GM18508 (cell line): ENCODE measurements at regions not wholly inside any gene's neighbourhood (a gene's known extent, or its start where the extent isn't known, plus 50 kb on each side); places are given as distances from the start of the nearest gene placed in this dataset.

Source experiments
- ATAC-seq: cut with Tn5 transposase; IDR thresholded peaks from one replicate; pipeline ENCODE4 v1.9.1; 2021; ENCODE audit warnings: moderate number of reproducible peaks; ENCODE audit not compliant: insufficient read depth, unreplicated experiment

DNA sequence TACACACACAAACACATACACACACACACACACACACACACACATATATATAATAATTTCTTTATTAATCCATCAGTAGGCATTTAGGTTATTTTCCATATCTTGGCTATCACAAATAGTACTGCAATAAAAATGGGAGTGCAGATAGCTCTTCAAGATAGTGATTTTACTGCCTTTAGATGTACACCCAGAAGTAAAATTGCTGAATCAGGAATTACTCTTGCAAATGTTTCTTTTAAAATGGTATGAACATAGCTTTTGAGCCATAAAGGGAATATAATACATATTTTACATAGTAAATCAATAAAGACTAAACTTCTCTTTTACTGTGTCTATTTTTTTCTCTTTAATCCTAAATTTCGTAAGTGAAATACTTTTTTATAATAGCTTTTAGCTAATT lies 1251.1 kb downstream of the ZPLD1 start:
- ATAC-seq: no peak

DNA sequence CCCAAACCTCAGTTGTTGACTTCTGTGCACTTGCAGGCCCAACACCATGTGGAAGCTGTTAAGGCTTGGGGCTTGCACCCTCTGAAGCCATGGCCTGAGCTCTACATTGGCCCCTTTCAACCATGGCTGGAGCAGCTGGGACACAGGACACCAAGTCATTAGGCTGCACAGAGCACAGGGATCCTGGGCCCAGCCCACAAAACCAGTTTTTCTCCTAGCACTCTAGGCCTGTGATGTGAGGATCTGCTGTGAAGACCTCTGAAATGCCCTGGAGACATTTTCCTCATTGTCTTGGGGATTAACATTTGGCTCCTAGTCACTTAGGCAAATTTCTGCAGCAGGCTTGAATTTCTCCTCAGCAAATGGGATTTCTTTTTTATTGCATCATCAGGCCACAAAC lies 1255.7 kb downstream of the ZPLD1 start:
- no peak for ATAC-seq

DNA sequence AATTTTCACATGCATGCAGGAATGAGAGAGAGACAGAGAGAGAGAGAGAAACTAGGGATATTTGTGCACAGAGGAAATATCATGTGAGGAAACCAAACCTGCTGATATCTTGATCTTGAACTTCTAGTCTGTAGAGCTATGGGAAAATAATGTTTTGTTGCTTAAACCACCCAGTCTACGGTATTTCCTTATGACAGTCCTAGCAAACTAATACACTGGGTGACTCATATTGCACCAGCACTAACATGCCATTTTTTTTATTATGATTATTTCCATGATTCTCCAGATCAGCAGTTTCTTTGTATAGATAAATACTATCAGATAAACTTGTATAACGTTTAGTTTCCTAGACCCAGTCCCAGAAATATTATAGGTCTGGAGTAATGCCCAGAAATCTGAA lies 1259.0 kb downstream of the ZPLD1 start:
- no peak for ATAC-seq

DNA sequence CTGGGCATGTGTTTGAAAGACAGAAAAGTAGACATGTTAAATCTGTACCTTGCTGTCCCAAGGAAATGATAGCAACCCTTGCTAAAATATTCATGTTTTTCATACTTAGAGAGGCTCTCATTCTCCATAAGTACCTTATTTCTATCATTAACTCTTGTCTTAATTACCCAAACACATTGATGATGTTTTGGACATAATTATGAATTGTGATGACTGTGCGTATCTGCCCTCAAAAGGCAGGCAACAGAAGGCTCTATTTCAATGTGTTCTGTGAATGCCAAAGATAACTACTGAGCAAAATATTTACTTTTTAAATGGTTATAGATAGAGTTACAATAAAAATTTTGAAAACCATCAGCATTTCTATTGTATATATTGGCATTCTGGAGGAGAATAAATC lies 1263.8 kb downstream of the ZPLD1 start:
- ATAC-seq: no peak

DNA sequence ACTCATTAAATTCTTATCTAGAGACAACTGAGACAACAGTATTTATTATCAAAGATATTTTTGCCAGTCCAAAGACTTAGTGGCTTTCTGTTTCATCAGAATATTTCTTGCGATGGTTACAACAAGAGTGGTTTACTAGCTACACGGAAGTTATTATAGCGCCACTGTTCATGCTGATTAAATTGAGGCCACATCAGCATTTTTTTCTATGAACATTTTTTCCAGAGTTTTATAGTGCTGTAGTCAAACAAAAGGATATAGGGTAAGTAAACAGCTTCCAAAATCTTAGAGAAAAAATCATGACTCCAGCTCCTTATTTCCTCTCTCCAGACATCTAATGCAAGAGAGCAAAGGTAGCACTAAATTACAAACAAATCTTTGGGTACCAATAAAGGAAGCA lies 1264.4 kb downstream of the ZPLD1 start:
- ATAC-seq: no peak

DNA sequence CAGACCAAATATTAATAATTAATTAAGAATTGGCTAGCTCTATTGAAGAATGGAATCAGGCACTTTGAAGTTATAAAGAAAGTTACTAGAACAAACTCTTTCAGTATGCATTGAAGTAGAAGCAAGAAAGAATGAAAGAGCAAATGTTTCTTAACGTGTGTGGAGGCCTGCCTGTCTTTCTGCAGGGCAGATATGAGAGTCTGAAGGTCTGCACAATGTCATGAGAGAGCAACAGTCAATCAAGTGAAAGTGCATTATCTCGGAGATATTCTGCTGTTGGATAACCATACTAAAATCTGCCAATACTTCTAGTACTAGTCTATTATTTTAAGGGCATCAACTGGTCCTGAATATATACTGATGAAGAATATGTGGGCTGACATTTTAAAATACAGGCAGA lies 1270.8 kb downstream of the ZPLD1 start:
- no peak for ATAC-seq

DNA sequence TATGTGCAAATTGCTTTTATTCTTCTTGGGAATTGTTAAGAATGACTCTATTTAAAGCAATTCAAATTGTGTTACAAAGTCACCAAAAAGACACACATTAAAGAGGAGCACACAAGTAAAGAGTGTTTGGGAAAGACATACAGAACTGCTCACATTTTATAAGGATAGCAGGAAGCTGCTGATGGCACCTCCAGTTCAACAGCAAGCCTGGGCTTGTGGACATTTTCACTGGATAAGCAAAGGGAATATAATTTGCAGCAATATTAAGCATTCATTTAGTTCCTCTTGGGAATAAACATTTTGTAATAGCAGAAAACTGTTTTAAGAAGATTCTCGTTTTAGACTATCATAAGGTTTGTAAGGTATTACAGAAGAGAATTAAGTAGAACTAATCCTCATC lies 1271.9 kb downstream of the ZPLD1 start:
- ATAC-seq: no peak

DNA sequence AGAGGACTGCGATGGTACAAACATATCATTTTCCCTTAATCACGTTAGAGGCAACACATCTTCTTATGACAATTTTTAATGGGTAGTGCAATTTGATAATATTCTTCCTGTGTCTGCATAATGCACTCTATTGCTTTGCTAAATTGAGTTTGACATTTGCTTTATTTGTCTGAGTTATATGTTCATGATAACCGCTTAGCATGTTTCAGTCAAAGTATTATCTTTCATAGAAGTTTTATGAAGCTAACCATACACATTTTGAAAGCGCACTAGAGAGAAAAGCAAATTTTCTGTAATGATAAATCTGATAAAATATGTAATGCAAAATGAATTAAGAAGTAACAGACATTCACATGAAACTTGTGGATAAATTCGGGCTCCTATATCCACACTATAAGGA lies 1276.9 kb downstream of the ZPLD1 start:
- no peak for ATAC-seq

DNA sequence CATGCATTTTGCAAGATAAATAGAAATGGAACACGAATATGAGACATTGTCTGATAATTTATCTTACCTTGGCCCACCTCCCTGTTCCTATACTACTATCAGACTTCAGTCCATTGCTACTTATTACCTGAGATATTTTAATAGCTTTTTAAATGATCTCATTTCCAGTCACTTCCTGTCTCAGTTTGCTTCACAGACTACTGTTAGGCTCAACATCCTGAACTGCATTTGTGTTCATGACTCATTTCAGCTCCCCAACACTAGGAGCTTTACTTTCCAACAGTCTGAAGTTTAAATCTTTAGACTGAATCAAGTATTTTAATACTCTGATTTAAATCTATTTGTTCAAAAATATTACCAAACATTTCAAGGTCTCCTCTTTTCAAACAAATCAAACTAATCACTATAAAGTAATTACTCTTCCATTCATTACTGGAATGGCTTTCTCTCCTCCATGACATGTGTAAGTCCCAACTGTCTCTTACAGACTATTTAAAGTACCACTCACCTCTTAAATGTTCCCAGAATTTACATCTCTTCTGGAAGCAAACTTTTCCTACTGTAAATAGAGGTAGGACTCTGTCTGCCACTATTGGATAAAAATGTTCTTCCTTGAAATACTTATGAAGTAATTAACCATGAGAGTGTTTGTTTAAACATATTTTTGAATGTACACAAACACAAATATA lies 1277.6 kb downstream of the ZPLD1 start:
- no peak for ATAC-seq

DNA sequence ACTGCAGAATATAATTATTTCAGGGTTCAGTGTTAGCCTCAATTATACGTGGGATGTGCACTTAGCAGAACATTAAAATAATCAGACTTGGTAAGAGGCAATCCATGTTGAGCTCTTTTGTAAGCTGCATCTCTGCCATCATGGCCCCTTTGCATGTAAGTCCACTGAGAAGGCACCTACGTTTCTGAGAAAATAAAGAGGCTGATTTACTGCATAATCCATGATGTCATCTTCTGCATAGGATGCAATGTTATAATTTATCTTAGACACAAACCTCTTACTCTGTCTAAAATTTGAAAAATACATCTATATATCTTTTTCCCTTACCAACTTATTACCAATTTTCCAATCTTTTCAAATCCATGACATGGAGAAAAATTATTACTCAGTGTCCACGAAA lies 1294.7 kb downstream of the ZPLD1 start:
- ATAC-seq: no peak

DNA sequence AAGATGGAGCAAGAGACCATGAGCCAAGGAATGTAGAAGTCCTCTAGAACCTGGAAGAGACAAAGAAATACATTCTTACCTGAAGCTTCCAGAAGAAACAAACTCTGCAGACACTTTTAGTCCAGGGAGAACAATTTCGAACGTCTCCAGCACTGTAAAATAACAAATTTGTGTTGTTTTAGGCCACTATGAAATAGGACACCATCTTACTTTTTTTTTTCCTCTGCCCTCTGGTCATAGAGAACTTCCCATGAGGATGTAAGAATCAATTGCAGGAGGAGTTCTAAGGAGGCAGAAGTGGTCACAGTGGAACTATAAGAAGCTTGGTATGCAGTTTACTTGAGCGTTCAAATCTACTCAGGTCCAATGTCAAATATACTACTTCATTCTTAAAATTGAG lies 1295.9 kb downstream of the ZPLD1 start:
- ATAC-seq: no peak

DNA sequence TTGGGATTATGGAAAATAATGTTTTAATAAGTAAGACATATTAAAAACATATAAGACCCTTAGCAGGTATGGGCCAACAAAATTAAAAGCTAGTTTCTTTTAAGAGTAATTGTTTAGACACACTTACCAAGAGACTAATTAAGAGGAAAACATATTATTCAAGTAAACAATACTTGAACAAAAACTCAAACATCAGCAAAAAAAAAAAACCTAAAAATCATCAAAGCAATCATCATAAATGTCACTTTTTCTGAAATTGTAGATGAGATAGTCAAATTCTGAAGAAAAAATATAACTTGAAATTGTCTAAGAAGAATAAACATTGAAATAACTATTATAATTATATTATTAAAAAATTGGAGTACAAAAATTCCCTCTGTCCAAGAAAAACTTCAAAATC lies 1318.2 kb downstream of the ZPLD1 start:
- no peak for ATAC-seq

DNA sequence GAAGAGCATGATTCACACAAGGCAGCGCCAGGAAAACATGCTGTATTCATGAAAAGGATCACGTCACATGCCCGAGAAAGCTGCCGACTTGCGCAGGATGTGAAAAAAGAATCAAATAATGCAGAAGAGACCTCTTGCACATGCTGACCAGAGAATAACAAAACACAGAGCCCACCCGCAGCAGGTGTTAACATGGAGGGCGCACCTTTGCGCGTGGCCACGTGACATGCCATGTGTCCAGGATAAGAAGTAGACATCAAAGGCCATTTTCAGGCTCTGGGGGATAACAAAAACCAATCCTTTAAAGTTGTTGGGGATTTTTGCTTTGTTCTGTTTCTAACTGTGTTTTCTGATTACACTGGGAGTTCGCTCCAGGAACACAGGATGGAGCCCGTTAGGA lies 1332.8 kb downstream of the ZPLD1 start:
- no peak for ATAC-seq

DNA sequence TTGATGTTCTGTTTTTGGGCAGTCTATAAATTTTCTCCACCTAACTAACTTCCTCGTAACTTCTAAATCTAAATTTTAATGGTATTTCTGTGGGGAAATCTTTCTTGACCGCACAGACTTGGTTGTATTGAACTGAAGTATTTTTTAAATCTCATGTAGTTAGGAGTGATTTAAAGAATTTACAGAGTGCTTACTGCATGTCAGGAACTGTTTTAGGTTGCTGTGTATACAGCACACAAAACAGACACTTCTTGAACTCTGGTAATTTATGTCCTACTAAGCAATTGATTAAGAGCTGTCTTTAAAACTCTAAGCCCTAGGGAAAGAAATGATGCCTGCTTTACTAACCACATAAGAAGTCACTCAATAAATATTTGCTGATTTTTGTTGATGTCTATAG lies 1350.2 kb downstream of the ZPLD1 start:
- ATAC-seq: no peak

DNA sequence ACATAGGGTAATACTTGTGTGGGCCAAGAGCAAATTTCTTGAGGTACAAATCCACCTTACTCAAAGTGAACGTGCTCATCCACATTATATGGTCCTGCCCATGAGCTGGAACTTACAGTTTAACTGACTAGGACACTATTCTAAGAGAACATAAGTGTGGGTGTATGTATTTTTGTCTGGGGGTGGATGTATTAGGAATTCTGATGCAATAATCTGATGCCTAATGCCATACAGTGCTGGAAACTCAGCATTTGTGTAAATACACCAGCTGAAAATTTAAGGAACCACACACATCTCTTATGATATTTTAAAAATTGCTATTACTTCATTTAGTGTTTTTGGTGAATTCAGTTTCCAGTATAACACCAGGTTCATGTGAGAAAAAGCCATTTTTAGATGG lies 1350.7 kb downstream of the ZPLD1 start:
- no peak for ATAC-seq

DNA sequence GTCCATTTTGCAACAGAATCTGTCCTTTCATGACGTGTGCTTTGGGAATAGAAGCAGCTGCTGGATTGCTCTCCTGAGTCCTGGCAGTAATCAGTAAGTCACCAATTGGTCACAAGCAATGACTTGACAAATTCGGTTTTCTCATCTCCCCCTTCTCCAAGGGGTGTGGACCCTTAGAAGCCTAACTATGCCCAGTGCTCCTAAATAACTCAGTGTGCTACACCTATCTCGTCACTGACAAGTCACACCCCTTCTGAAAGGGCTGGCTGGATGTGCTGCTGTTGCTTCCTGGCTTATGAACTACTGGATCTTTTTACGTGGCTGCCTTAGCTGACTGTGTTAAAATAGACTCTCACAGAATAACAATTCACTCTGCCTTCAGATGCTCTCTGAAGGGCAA lies 1351.5 kb downstream of the ZPLD1 start:
- no peak for ATAC-seq

DNA sequence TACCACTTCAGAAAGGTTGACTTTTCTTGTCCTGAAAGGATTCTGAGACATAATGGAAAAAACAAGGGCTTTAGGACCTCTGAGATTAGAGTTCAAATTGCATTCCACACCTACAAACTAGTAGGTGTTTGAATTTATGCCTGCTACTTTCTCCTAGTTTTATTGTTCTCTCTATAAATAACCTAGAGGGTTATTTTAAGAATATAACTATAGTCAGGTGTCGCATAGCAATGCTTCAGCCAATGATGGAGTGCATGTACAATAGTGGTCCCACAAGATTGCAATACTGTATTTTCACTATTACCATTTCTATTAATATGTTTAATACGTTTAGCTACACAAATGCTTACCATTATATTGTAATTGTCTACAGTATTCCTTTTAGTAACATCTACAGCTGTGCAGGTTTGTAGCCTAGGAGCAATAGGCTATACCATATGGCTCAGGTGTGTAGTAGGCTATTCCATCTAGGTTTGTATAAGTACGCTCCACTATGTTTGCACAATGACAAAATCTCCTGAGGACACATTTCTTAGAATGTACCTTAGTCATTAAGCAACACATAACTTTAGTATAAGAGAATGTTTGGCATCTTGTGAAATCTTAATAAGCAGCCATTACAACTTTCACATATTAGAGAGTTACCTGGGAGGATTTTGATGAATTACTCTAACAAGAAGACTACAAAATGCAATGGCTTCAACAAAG lies 1352.5 kb downstream of the ZPLD1 start:
- ATAC-seq: no peak

DNA sequence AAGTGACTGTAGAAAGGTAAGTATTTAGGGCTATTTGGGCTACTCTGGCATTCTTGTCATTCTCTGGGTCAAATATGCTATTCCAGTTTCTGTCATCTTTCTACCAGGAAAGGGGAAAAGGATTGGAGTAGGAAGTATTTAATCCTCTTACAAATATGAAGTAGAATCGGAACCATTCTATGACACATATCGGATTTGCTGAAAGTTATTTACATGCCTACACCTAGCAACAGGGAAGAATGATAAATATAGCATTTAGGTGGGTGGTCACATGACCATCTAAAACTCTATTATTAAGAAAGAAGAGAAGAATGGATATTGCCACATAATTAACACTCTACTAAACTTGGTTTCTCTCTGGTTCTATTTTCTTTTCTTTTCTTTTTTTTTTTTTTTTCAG lies 1353.1 kb downstream of the ZPLD1 start:
- ATAC-seq: no peak

DNA sequence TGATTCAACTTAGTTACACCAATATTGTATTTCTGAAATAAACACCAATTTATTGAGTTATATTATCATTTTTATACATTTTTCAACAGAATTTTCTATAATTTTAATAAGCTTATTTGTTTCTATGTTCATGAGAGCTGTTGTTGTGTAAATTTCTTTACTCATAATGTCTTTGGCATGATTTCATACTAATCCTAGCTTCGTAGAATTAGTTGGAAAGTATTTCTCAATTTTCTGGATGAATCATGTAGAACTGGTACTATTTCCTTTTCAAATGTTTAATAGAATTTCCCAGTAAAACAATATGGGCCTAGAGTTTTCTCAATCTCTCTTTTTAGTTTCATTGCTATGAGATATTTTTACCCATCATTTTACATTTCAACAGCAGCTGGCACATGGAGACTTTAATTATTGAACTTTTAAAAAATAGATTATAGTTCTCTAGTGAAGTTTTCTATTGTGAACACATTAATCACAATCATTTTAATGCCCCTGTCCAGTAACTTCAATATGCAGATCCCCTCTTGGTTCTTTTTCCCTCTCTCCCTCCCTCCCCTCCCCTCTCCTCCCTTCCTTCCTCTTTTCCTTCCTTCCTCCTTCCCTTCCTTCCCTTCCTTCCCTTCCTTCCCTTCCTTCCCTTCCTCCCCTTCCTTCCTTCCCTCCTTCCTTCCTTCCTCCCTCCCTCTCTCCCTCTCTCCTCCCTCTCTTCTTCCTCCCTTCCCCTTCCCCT lies 1357.1 kb downstream of the ZPLD1 start:
- no peak for ATAC-seq

DNA sequence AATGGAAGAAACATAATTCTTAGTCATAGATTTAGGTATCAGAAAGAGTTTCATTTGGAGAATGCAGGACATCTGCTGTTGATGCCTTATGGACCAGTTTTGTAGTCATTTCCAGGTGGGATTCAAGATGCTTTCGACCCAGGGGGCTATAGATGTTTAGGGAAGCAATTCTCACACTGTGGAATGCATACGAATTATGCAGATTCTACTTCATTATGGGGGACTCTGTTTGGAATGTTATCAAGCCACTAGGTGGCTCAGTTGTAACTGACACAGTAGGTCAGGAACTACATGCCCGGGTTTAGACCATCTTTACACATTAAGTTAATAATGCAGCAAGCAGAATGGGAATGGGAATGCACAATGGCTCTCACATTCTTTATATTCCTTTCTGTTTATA lies 1359.8 kb downstream of the ZPLD1 start:
- no peak for ATAC-seq

DNA sequence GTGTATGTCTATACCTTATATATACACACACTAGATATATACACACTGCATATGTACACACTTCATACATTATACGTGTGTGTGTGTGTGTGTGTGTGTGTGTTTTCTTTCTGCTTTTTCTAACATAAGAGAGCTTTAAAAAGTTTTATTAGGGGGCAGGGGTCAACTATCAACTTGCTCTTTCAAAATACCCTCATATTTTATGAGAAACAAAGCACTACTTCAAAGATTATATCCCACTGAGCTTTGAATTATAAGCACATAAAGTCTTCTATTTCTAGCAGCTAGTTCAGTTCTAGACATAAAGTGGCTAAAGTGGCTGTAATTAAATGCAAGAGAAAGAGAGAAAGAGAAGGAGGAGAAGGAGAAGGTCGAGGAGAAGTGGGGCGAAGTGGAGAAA lies 1361.3 kb downstream of the ZPLD1 start:
- ATAC-seq: no peak

DNA sequence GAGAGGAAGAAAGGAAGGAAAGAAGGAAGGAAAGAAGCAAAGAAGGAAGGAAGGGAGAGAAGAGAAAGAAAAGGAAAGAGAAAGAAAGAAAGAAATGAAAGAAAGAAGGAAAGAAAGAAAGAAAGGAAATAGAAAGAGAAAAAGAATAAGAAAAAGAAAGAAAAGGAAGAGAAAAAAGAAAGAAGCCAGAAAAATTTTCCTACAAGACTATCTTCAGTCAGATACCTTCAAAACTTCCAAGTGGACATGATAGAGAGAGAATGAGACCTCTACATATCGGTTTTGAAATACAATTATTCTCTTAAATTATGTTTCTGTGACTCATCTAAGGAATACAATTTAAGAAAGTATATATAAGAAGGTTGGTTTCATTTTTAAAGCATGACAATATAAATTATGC lies 1369.0 kb downstream of the ZPLD1 start:
- ATAC-seq: no peak
